ENCODE measurements at regions not wholly inside any gene's neighbourhood (a gene's known extent, or its start where the extent isn't known, plus 50 kb on each side); places are given as distances from the start of the nearest gene placed in this dataset.
A peak's percentile ranks its signal among the peaks of the same experiment; 100 is the strongest.
"Not testable (repeated sequence)": the region's sequence is repeated elsewhere in the genome, so short reads cannot be mapped to it uniquely, and the experiment has no call there.

DNA sequence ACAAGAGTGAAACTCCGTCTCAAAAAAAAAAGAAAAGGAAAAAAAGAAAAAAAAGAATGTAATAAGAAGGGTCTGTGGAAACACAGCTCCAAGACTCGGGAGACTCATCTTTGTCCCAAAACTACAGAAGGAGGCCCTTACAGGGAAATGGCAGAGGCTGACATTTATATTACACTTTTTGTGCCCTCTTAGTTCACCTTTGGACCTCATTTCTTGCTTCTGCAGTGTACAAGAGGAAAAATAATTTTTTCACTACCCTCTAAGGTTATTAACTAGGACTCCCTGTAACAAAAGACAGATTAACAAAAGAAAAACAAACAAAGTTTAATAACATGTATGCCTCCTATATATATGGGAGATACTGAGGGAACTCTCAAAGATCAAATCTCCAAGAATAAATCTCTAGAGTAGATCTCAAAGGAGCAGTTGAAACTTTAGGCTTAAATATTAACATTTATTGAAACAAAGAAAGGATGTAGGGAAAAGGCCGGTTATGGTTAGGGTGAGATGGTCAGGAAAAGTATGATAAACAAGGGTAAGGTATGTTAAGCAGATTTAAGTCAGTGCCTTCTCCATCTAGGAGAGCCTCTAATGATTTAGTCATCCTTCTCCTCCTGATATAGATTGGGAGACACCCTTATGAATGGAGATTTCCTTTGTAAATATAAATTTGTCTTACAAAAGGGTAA is 121.3 kb upstream of the JADE1 start:
- DNase-seq: no peak

DNA sequence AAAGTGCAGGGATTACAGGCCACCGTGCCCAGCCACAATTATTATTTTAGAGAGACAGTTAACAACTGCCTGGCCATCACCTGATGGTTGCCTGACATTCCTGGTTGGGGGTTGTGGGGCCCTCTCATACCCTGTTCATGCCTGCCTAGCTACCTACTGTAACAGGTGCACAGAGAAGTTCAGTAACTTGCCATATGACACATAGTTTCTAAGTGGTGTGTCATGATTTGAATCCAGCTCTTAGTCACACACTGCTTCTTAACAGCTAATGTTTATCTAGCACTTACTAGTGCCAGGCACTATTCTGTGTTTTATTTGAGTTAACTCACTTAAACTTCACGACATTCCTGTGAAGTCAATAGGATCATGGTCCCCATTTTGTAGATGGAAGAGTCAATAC is 122.7 kb upstream of the JADE1 start:
- DNase-seq: no peak

GRCh38 chr4:128686032-128686465 is 123.5 kb upstream of the JADE1 start:
- DNase-seq: no peak

DNA sequence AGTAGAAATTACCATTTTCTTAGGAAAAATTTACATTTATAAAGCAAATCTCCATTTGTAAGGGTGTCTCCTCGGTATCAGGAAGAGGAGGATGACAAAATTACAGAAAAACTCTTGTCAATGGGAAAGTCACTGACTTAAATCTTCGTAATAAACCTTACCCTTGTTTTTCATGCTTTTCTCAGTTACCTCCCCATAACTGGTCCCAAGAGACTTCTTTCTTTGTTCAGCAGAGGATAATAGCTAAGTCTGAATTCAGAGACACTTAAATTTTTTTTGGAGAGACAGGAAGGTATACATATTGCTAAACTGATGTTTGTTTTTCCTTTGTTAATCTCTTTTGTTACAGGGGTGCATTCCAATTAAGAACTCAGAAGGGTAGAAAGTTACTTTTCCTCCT is 125.5 kb upstream of the JADE1 start:
- no peak for DNase-seq

- DNase-seq: no peak
These were observed 126.4 kb upstream of the JADE1 start for GRCh38 chr4:128682942-128683666.

DNA sequence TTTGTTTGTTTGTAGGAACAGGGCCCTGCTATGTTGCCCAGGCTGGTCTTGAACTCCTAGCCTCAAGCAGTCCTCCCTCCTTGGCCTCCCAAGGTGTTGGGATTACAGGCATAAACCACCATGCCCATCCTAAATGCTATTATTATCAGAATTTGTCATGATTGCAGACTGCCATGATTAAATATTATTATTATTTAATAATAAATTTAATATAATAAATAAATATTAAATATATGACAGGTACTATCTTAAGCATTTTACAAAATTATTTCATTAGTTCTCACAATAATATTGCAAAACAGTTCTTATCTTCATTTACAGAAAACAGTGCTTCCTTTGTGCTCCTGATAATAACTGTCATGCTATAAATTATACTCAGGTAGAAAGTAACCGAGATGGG is 133.4 kb upstream of the JADE1 start:
- no peak for DNase-seq

GRCh38 chr4:128675083-128675482 is 134.4 kb upstream of the JADE1 start:
- no peak for DNase-seq

- DNase-seq: not testable (repeated sequence)
These were observed 136.3 kb upstream of the JADE1 start for GRCh38 chr4:128673159-128673558.

GRCh38 chr4:128672596-128672995 is 136.9 kb upstream of the JADE1 start:
- not testable (repeated sequence) for DNase-seq

DNA sequence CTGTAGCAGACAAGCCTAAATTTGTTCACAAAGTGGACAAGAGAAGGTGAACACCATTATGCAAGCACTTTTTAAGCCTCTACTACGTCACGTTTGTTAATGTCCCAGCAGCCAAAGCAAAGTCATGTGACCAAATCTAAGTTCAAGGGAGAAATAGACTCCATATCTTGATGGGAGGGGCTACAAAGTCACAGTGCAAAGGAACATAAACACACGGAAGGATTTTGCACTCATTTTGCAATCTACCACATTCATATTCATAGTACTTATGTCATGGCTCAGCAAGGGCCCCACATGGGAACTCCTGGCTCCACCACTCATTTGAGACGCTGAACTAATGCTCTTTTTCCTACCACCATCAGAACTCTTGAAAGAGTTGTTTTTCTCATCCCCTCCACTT is 139.0 kb upstream of the JADE1 start:
- DNase-seq: no peak

DNA sequence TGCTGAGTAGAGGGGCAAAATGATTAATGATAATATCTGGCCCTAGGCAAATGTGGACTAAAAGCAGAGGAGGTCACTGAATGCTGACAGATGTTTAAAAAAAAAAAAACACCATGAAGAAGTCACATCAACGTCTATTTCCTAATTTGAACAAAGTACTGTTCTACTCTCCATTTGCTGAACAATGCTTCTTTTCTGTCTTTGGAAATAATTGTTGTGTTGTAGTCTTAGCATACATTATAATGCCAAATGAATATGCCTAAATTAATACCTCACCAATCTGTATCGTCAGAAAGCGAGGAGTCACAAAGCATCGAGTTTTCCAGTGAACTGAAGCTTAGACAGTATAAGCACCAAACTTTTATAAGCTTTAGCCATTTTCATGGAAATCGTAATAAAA is 140.9 kb upstream of the JADE1 start:
- no peak for DNase-seq

GRCh38 chr4:128665514-128665913 is 144.0 kb upstream of the JADE1 start:
- no peak for DNase-seq

GRCh38 chr4:128663325-128663724 is 146.2 kb upstream of the JADE1 start:
- peak; percentile 53 for DNase-seq

DNA sequence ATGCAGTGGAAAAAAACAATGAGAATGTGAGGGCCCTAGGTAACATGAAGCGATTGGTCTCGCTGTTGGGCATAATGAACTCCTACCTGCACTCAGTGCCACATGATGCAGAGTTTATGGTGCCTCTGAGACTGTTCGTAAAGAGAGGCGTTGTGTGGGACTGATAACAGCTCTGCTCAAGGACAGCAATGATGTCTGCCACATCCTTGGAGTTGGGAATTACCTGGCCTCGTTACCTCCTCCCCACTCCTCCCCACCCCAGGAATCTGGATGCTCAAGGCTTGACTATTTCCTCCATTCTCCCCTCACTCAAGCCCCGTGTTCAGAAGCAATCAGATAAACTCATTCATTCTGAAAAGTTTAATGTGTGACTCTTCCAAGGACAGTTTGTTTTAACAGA is 148.0 kb upstream of the JADE1 start:
- DNase-seq: no peak

GRCh38 chr4:128660361-128661215 is 148.9 kb upstream of the JADE1 start:
- no peak for DNase-seq

GRCh38 chr4:128658214-128658631 is 151.3 kb upstream of the JADE1 start:
- peak; percentile 6 for DNase-seq

- no peak for DNase-seq
These were observed 151.9 kb upstream of the JADE1 start for GRCh38 chr4:128657638-128658037.

- DNase-seq: no peak
These were observed 155.0 kb upstream of the JADE1 start for GRCh38 chr4:128654465-128654864.

DNA sequence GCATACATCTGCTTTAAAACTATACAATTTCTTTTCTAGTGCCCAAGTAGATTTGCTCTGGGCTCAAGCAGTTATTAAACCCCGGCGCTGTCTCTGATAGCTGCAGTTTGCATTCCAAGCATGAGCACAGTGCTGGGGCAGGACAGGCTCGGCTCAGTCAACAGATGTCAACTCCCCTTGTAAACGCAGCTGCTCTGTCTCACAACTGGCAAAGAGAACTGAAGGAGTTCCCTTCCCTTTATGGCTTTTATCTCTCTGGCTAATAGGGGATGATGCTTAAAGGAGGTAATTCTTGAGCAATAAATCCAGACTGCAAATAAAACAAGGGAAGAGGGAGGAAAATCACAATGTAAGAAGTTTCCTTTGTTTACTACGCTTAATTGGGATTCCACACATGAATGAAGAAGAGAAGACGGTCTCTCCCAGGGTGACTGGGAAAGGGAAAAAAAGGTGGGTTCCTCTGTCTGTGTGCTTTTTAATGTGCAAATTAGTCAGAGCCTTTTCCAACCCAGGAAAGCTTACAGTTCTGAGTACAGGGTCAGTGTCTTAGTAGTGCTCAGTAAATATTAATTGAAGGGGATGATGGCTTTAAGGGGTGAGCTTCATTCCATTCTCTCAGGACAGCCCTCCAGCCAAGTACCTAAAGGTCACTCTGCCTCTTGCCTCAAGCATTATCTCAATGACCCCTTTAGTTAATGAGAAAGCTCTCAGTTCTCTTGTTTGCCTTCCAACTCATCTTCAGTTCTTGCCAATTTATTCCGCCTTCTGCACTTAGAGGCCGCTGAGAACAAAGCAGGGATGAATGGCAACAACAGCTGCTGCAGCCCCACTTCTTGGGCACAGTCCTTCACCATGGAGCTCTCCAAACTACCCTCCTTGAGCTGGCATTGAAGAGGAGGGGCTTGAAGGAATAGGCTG is 155.7 kb upstream of the JADE1 start:
- DNase-seq: peak; percentile 51

DNA sequence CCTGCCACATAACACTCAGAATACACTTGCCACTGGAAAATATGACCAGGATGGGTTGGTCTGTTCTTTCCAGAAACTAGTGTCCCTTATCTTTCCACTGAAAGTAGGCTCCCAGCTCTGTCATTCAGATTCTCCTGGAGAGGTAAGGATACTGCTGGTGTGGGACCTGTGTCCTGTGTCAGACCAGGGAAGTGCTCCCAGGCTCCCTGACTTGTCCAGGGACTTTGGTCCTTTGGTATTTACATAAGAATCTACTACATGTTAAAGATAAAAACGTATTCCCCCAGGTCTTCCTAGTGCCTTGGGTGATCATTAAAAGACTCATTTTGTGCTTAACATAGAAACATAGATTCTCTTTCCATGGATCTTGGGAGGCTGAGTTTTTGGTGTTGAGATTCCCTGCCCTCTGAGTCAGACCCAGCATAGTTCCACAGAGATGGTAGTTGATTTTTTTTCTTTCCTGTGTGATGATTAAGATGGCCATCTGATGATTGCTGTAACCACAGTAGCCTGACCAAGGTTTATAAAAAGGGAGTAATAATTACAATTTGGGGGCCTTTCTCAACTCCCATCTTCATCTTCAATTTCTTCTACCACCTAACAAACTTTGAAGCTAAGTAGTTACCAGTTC is 159.8 kb upstream of the JADE1 start:
- DNase-seq: no peak

DNA sequence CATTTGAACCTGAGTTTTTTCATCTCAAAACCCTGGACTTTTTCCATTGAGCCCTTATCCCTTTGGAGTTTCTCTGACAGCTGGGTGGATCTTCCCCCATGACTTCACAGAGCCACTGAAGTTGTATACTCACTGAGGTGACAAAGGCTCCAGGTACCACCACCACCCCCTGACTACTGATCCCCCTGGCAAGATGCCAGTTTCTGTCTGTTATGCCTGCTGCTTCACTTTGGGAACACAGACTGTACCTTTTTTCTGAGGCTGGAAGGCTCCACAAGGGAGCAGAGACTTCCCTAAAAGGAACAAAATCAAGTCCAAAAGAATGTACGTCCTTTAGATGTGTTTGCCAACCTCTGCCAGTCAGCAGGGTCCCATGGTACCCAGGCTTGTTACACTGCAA is 160.3 kb upstream of the JADE1 start:
- no peak for DNase-seq

- no peak for DNase-seq
These were observed 161.5 kb upstream of the JADE1 start for GRCh38 chr4:128648021-128648420.

All from DMS53 (cell line).